SK-N-SH (cell line): ENCODE measurements at regions not wholly inside any gene's neighbourhood (a gene's known extent, or its start where the extent isn't known, plus 50 kb on each side); places are given as distances from the start of the nearest gene placed in this dataset.

ENCODE experiments used
- CTCF ChIP-seq: fragments of 200-600 bp; sonication (generic); IDR thresholded peaks from 2 replicates; pipeline ENCODE4 v1.6.1; 2017; ENCODE audit warnings: antibody characterized with exemption, mild to moderate bottlenecking, moderate library complexity
- EP300 ChIP-seq, 2 experiments: IDR thresholded peaks; 2 replicates each; pipeline versions ENCODE4 v1.4.0 to v1.6.1; 2012; ENCODE audit warnings: borderline replicate concordance in 1 of 2, low read depth in 1 of 2, low read length in 1 of 2
- EZH2phosphoT487 ChIP-seq: fragments of 200-600 bp; sonication (generic); IDR thresholded peaks from 2 replicates; pipeline ENCODE4 v1.6.1; 2017; ENCODE audit warnings: low read depth, mixed run types, mild to moderate bottlenecking, antibody characterized with exemption, moderate library complexity, borderline replicate concordance
- FOXJ3 ChIP-seq: sonication (generic); formaldehyde crosslinking; IDR thresholded peaks from 2 replicates; pipeline ENCODE4 v1.5.1; 2020; ENCODE audit warnings: mild to moderate bottlenecking, missing genetic modification reagents
- JUND ChIP-seq: IDR thresholded peaks from 2 replicates; pipeline ENCODE4 v1.4.0; 2012
- POLR2AphosphoS5 ChIP-seq: IDR thresholded peaks from 2 replicates; pipeline ENCODE4 v1.6.1; 2012; ENCODE audit warnings: low read depth, low read length
- RAD21 ChIP-seq: IDR thresholded peaks from 2 replicates; pipeline ENCODE4 v1.6.1; 2012; ENCODE audit warnings: mild to moderate bottlenecking, low read length
- REST ChIP-seq: IDR thresholded peaks from 2 replicates; pipeline ENCODE4 v1.6.1; 2012; ENCODE audit warnings: mild to moderate bottlenecking, low read depth, low read length, moderate library complexity
- RFX5 ChIP-seq: IDR thresholded peaks from 2 replicates; pipeline ENCODE4 v1.6.1; 2012; ENCODE audit warnings: mild to moderate bottlenecking, improper control_type of control experiment, low read length
- SIN3A ChIP-seq: IDR thresholded peaks from 2 replicates; pipeline ENCODE4 v1.6.1; 2012; ENCODE audit warnings: low read depth, mild to moderate bottlenecking, low read length, moderate library complexity, borderline replicate concordance

GRCh38 chr3:154835639-154836038 is 244.5 kb upstream of the MME start:
- TF ChIP-seq CTCF = no peak
- no peak for TF ChIP-seq RAD21
- no peak for TF ChIP-seq REST
- no peak for TF ChIP-seq POLR2AphosphoS5
- no peak for TF ChIP-seq SIN3A
- no peak for TF ChIP-seq RFX5
- no peak for TF ChIP-seq FOXJ3
- no peak for TF ChIP-seq EZH2phosphoT487
- no peak for TF ChIP-seq JUND
- TF ChIP-seq EP300 (IDR thresholded peaks at IDR 0.05; ENCODE audit: borderline replicate concordance in 1 of 2, low read depth in 1 of 2, low read length in 1 of 2) = no peak
